ENCODE measurements at regions not wholly inside any gene's neighbourhood (a gene's known extent, or its start where the extent isn't known, plus 50 kb on each side); places are given as distances from the start of the nearest gene placed in this dataset.

GRCh38 chr5:71771191-71771590, 52.1 kb downstream of the CARTPT start:
- Histone ChIP-seq H3K4me1 (peaks cover 0 to 8% (median 0%) of the 10 kb centered on the region in 6 donors), H3K9me3 (no peaks in the 10 kb centered on the region), H3K27ac (no peak overlapping the region), H3K27me3 (replicated peaks in 1 of 7) (no peaks in the 10 kb centered on the region), H3K4me3 (no peak overlapping the region), H3K36me3 (no peaks in the 10 kb centered on the region)
- WGBS, 5 donors: 89 to 95% (median 94%) methylated on average over 2 of the region's 2 CpGs
- intact Hi-C loops (cut with DNase I; ENCODE audit: low total_unique reads): no loop called here
- no peak for TF ChIP-seq CTCF (IDR thresholded peaks at IDR 0.05 in 8 of 11, conservative IDR thresholded peaks at IDR 0.05 in 3 of 11)
- no peak for TF ChIP-seq POLR2A (IDR thresholded peaks at IDR 0.05)
- no peak for TF ChIP-seq POLR2AphosphoS5 (IDR thresholded peaks at IDR 0.05)
- DNase-seq: no peak

- WGBS, 5 donors: 55 to 83% (median 72%) methylated on average over 4 of the region's 4 CpGs
Observed at GRCh38 chr5:71778678-71779276, 59.7 kb downstream of the CARTPT start.

GRCh38 chr5:71780597-71780996, 61.5 kb downstream of the CARTPT start:
- no peak overlapping the region for H3K27ac ChIP-seq
- H3K36me3 ChIP-seq: no peaks in the 10 kb centered on the region
- no peak overlapping the region for H3K4me3 ChIP-seq
- TF ChIP-seq POLR2AphosphoS5 (IDR thresholded peaks at IDR 0.05) (no peak), CTCF (IDR thresholded peaks at IDR 0.05 in 8 of 11, conservative IDR thresholded peaks at IDR 0.05 in 3 of 11) (no peak), POLR2A (IDR thresholded peaks at IDR 0.05) (no peak)
- H3K9me3 ChIP-seq: no peaks in the 10 kb centered on the region
- H3K27me3 ChIP-seq (replicated peaks in 1 of 7): no peaks in the 10 kb centered on the region
- no peak for DNase-seq
- 88 to 94% (median 89%) methylated on average over 6 of the region's 6 CpGs for WGBS, 5 donors
- H3K4me1 ChIP-seq: peaks cover 0 to 21% (median 14%) of the 10 kb centered on the region in 6 donors
- intact Hi-C loops (cut with DNase I; ENCODE audit: low total_unique reads): loop anchor here (5.0 to 10.0 kb wide), 2 partner anchors 237 to 524 kb away; no protein-coding TSS in a partner anchor

More at GRCh38 chr5:71778678-71779276, 59.7 kb downstream of the CARTPT start:
- TF ChIP-seq POLR2AphosphoS5 (IDR thresholded peaks at IDR 0.05) (no peak), CTCF (IDR thresholded peaks at IDR 0.05 in 8 of 11, conservative IDR thresholded peaks at IDR 0.05 in 3 of 11) (peak in 5 of 11 experiments; percentile 13 to 50 (median 34))
- no peak overlapping the region for H3K4me3 ChIP-seq
- DNase-seq: no peak
- no peaks in the 10 kb centered on the region for H3K27me3 ChIP-seq (replicated peaks in 1 of 7)
- peaks cover 0 to 20% (median 14%) of the 10 kb centered on the region in 6 donors for H3K4me1 ChIP-seq
- H3K36me3 ChIP-seq: no peaks in the 10 kb centered on the region
- no peaks in the 10 kb centered on the region for H3K9me3 ChIP-seq
- intact Hi-C loops (cut with DNase I; ENCODE audit: low total_unique reads): no loop called here
- no peak overlapping the region for H3K27ac ChIP-seq

GRCh38 chr5:71782393-71782770, 63.3 kb downstream of the CARTPT start:
- DNase-seq: no peak
- TF ChIP-seq POLR2AphosphoS5 (IDR thresholded peaks at IDR 0.05) (no peak), POLR2A (IDR thresholded peaks at IDR 0.05) (no peak), CTCF (IDR thresholded peaks at IDR 0.05 in 8 of 11, conservative IDR thresholded peaks at IDR 0.05 in 3 of 11) (no peak)
- WGBS, 5 donors: 65 to 78% (median 74%) methylated on average over 3 of the region's 3 CpGs
- Histone ChIP-seq H3K27ac (no peak overlapping the region), H3K9me3 (no peaks in the 10 kb centered on the region), H3K4me1 (peaks cover 0 to 21% (median 14%) of the 10 kb centered on the region in 6 donors), H3K36me3 (no peaks in the 10 kb centered on the region), H3K4me3 (peak overlapping the region in 3 of 8 donors; percentile 4 to 48 (median 22)), H3K27me3 (replicated peaks in 1 of 7) (no peaks in the 10 kb centered on the region)
- intact Hi-C loops (cut with DNase I; ENCODE audit: low total_unique reads): loop anchor here (5.0 to 10.0 kb wide), 2 partner anchors 235 to 522 kb away; no protein-coding TSS in a partner anchor

Measured in spleen (tissue), 11 donors.